CD4-positive, alpha-beta T cell treated with Interleukin-12 subunit alpha and Interleukin-12 subunit beta, for 1 hour (primary cell): ENCODE measurements at regions not wholly inside any gene's neighbourhood (a gene's known extent, or its start where the extent isn't known, plus 50 kb on each side); places are given as distances from the start of the nearest gene placed in this dataset.

Experiments used
- DNase-seq: peaks from one replicate; pipeline ENCODE4 v3.0.0-alpha.2; 2020

- no peak for DNase-seq
Observed at GRCh38 chr14:71521238-71522135, 410.7 kb upstream of the RGS6 start.

GRCh38 chr14:71523630-71524319, 408.5 kb upstream of the RGS6 start:
- DNase-seq = no peak

GRCh38 chr14:71524320-71524982, 407.8 kb upstream of the RGS6 start:
- no peak for DNase-seq

- no peak for DNase-seq
Observed at GRCh38 chr14:71525663-71526221, 406.5 kb upstream of the RGS6 start.

GRCh38 chr14:71526388-71526787, 405.8 kb upstream of the RGS6 start:
- no peak for DNase-seq

GRCh38 chr14:71527838-71528237, 404.4 kb upstream of the RGS6 start:
- DNase-seq = no peak

GRCh38 chr14:71529848-71530247, 402.4 kb upstream of the RGS6 start:
- no peak for DNase-seq

GRCh38 chr14:71532344-71532743, 399.9 kb upstream of the RGS6 start:
- no peak for DNase-seq

GRCh38 chr14:71532790-71533189, 399.4 kb upstream of the RGS6 start:
- DNase-seq = no peak

GRCh38 chr14:71533390-71533789, 398.8 kb upstream of the RGS6 start:
- DNase-seq = no peak

GRCh38 chr14:71533800-71534199, 398.4 kb upstream of the RGS6 start:
- DNase-seq = no peak

- DNase-seq = no peak
Observed at GRCh38 chr14:71534506-71534905, 397.7 kb upstream of the RGS6 start.

- no peak for DNase-seq
Observed at GRCh38 chr14:71536015-71536740, 396.1 kb upstream of the RGS6 start.

GRCh38 chr14:71536927-71537772, 395.1 kb upstream of the RGS6 start:
- no peak for DNase-seq

GRCh38 chr14:71538288-71538687, 393.9 kb upstream of the RGS6 start:
- DNase-seq = no peak

GRCh38 chr14:71538938-71539649, 393.1 kb upstream of the RGS6 start:
- no peak for DNase-seq

- no peak for DNase-seq
Observed at GRCh38 chr14:71539650-71540285, 392.5 kb upstream of the RGS6 start.

GRCh38 chr14:71541271-71541670, 391.0 kb upstream of the RGS6 start:
- DNase-seq = no peak

GRCh38 chr14:71541973-71542690, 390.1 kb upstream of the RGS6 start:
- no peak for DNase-seq
